ENCODE measurements at regions not wholly inside any gene's neighbourhood (a gene's known extent, or its start where the extent isn't known, plus 50 kb on each side); places are given as distances from the start of the nearest gene placed in this dataset.

DNA sequence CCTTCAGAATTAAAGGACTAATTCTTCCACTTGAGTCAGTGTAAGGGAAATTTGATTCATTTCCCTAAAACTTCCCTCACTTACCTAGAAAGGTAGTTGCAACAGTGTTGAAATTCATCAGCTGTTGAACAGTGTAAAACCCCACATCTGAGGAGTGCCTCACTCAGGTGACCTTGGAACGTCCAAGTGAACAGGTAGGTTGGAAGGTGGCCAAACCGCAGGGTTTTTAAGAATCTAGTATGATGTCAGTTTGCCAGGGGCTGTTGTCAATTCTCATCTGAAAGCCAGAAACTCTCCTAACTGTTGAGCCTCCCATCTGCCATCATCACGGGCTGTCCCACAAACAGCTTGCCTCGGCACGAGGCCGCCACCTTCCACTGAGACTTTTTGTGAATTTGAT lies 105.7 kb downstream of the TMEM174 start:
- no peaks in the 10 kb centered on the region for H3K4me1 Mint-ChIP-seq
- WGBS (ENCODE audit: insufficient coverage) = 84% methylated on average over 6 of the region's 6 CpGs

DNA sequence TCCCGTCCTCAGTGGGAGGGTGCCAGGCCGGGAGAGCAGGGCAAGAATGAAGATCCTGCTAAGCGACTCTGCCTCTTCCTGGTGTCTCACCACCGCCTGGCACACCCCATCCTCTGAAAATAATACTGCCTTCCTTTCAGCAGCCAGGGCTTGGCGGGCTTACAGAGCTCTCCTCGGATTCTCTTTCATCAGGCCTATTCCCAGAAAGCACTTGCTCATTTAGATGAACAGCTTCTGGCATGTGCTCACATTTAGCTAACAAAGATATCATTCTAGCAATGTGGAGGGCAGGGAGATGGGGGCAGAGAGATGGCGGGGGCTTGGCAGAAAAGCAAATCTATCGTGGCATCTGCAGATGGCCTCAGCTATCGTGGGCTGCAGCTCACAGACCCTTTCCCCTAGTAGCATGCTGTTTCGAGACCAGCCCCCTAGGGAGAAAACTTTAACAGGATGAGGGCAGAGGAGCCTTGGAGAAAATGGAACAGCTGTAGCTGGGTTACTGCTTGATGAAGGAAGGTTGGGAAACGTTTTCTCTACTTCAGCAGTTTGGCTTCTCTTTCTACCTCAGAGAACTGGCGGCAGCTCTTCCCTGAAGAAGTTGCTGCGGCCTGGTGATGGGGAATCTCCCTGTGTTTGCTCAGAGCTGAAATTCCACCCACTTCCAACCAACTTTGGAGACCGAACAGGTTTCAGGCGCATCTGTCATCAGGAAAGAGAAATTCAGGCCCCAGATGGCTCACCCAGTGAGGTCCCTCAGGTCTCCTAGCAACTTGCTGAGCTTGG lies 102.1 kb downstream of the TMEM174 start:
- no peaks in the 10 kb centered on the region for H3K36me3 Mint-ChIP-seq
- Histone ChIP-seq H3K9me3 (ENCODE audit: control insufficient read depth, insufficient read depth, low read length) (no peaks in the 10 kb centered on the region), H3K27me3 (ENCODE audit: control insufficient read depth, insufficient read depth, low read length) (no peaks in the 10 kb centered on the region), H3K36me3 (ENCODE audit: control insufficient read depth, insufficient read depth, low read length) (no peaks in the 10 kb centered on the region), H3K4me3 (ENCODE audit: low read length) (no peak overlapping the region), H3K4me1 (ENCODE audit: control insufficient read depth, insufficient read depth, low read length) (no peaks in the 10 kb centered on the region), H3K27ac (ENCODE audit: low read length) (no peak overlapping the region)
- 75% methylated on average over 15 of the region's 15 CpGs for WGBS (ENCODE audit: insufficient coverage)
- DNase-seq = no peak
- no peak overlapping the region for H3K27ac Mint-ChIP-seq
- intact Hi-C loops (cut with micrococcal nuclease) = no loop called here
- H3K9me3 Mint-ChIP-seq = no peaks in the 10 kb centered on the region
- no peaks in the 10 kb centered on the region for H3K4me1 Mint-ChIP-seq
- peaks cover 15 to 40% of the 10 kb centered on the region in 2 donors for H3K27me3 Mint-ChIP-seq (ENCODE audit: low read depth in 2 of 2)
- no peak overlapping the region for H3K4me3 Mint-ChIP-seq
- no peak for ATAC-seq
- no peak for TF ChIP-seq CTCF (IDR thresholded peaks at IDR 0.05)

More for the DNA sequence above, 105.7 kb downstream of the TMEM174 start:
- Mint-ChIP-seq H3K9me3 (no peaks in the 10 kb centered on the region), H3K27ac (no peak overlapping the region), H3K27me3 (ENCODE audit: low read depth in 2 of 2) (peaks cover 27 to 63% of the 10 kb centered on the region in 2 donors), H3K36me3 (no peaks in the 10 kb centered on the region), H3K4me3 (no peak overlapping the region)
- DNase-seq (no peak), ATAC-seq (no peak)
- H3K4me1 ChIP-seq (ENCODE audit: control insufficient read depth, insufficient read depth, low read length) = no peaks in the 10 kb centered on the region
- TF ChIP-seq CTCF (IDR thresholded peaks at IDR 0.05) = no peak
- H3K4me3 ChIP-seq (ENCODE audit: low read length) = no peak overlapping the region
- H3K27me3 ChIP-seq (ENCODE audit: control insufficient read depth, insufficient read depth, low read length) = no peaks in the 10 kb centered on the region
- H3K9me3 ChIP-seq (ENCODE audit: control insufficient read depth, insufficient read depth, low read length) = no peaks in the 10 kb centered on the region
- H3K27ac ChIP-seq (ENCODE audit: low read length) = no peak overlapping the region
- no peaks in the 10 kb centered on the region for H3K36me3 ChIP-seq (ENCODE audit: control insufficient read depth, insufficient read depth, low read length)
- intact Hi-C loops (cut with micrococcal nuclease) = no loop called here

DNA sequence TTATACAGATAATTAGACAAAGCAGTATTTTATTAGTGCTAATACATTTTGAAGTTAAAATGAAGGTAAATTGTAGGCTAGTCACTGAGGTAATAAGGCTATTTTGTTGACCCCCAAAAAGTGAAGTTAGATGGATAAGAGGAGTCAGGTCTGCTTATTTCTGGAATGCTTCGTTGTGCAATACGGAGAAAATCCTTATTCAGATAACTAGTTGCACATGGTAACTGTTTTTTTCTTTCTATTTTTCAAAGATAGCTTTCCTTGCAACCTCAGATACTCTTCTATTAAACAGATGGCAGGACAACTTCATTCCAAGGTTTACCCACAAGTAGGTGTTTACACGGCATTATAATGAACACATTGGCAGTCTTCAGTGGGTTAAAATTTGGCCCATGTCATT lies 101.1 kb downstream of the TMEM174 start:
- no peaks in the 10 kb centered on the region for H3K4me1 Mint-ChIP-seq
- no peak overlapping the region for H3K27ac Mint-ChIP-seq
- H3K36me3 Mint-ChIP-seq = no peaks in the 10 kb centered on the region
- intact Hi-C loops (cut with micrococcal nuclease) = no loop called here
- 96% methylated on average over 3 of the region's 3 CpGs for WGBS (ENCODE audit: insufficient coverage)
- no peak for TF ChIP-seq CTCF (IDR thresholded peaks at IDR 0.05)
- H3K27me3 ChIP-seq (ENCODE audit: control insufficient read depth, insufficient read depth, low read length) = peaks cover 3% of the 10 kb centered on the region
- no peaks in the 10 kb centered on the region for H3K9me3 ChIP-seq (ENCODE audit: control insufficient read depth, insufficient read depth, low read length)
- H3K4me1 ChIP-seq (ENCODE audit: control insufficient read depth, insufficient read depth, low read length) = no peaks in the 10 kb centered on the region
- ATAC-seq (no peak), DNase-seq (no peak)
- H3K9me3 Mint-ChIP-seq = no peaks in the 10 kb centered on the region
- H3K27ac ChIP-seq (ENCODE audit: low read length) = no peak overlapping the region
- peaks cover 16 to 31% of the 10 kb centered on the region in 2 donors for H3K27me3 Mint-ChIP-seq (ENCODE audit: low read depth in 2 of 2)
- H3K4me3 Mint-ChIP-seq = no peak overlapping the region
- no peaks in the 10 kb centered on the region for H3K36me3 ChIP-seq (ENCODE audit: control insufficient read depth, insufficient read depth, low read length)
- no peak overlapping the region for H3K4me3 ChIP-seq (ENCODE audit: low read length)
